Activated T-cell treated with anti-CD3 and anti-CD28 coated beads, Interleukin-2, amount 50 U/mL, for 4 hours (primary cell): ENCODE measurements at regions not wholly inside any gene's neighbourhood (a gene's known extent, or its start where the extent isn't known, plus 50 kb on each side); places are given as distances from the start of the nearest gene placed in this dataset.

Experiments
- ATAC-seq, 2 donors: fragments of 200-7000 bp; cut with Tn5 transposase; one replicate each; pipeline ENCODE4 v1.10.0; 2021
- DNase-seq: peaks from one replicate; pipeline ENCODE4 v3.0.0-alpha.2; 2020
- H3K27me3 Mint-ChIP-seq: one replicate; pipeline ENCODE4 v1.8.0; 2021; ENCODE audit warnings: low read depth, mixed read lengths
- H3K36me3 Mint-ChIP-seq: one replicate; pipeline ENCODE4 v1.8.0; 2022; ENCODE audit warnings: mixed read lengths; ENCODE audit not compliant: insufficient read depth
- H3K4me1 Mint-ChIP-seq: one replicate; pipeline ENCODE4 v1.8.0; 2021; ENCODE audit warnings: low read depth, mixed read lengths
- H3K4me3 Mint-ChIP-seq: one replicate; pipeline ENCODE4 v1.8.0; 2021; ENCODE audit warnings: mild to moderate bottlenecking, moderate library complexity, mixed read lengths
- H3K9me3 Mint-ChIP-seq: one replicate; pipeline ENCODE4 v1.8.0; 2021; ENCODE audit warnings: mixed read lengths

- DNase-seq (no peak), ATAC-seq (no peak)
- H3K27me3 Mint-ChIP-seq, result peaks cover 41% of the 10 kb centered on the region
- no peaks in the 10 kb centered on the region for H3K36me3 Mint-ChIP-seq
- H3K4me1 Mint-ChIP-seq, result no peaks in the 10 kb centered on the region
- H3K4me3 Mint-ChIP-seq, result no peak overlapping the region
- H3K9me3 Mint-ChIP-seq, result no peaks in the 10 kb centered on the region
These were observed 246.5 kb downstream of the FOXL1 start for GRCh38 chr16:86824751-86825296.

GRCh38 chr16:86825631-86826030 is 247.3 kb downstream of the FOXL1 start:
- H3K4me1 Mint-ChIP-seq, result no peaks in the 10 kb centered on the region
- no peaks in the 10 kb centered on the region for H3K36me3 Mint-ChIP-seq
- ATAC-seq (no peak), DNase-seq (no peak)
- no peaks in the 10 kb centered on the region for H3K9me3 Mint-ChIP-seq
- H3K4me3 Mint-ChIP-seq, result no peak overlapping the region
- H3K27me3 Mint-ChIP-seq, result peaks cover 45% of the 10 kb centered on the region

DNA sequence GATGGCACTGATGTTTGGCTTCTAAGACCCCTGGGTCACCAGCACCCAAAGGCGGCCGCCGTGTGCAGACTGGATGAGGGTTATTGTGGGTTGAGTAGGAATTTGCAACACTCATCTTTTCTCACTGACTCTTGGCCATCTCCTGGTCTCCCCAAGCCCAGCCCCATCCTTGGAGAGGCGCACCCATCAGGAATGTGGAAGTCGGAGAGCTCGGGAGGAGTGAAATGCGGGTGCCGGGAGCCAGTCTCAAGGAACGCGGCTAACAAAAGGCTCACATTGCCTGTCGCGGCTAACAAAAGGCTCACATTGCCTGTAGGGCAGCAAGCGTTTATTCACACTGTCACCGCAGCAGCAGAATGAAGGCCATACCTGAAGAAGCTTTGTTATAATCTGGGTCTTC is 248.6 kb downstream of the FOXL1 start:
- DNase-seq (no peak), ATAC-seq (no peak)
- Mint-ChIP-seq H3K4me1 (no peaks in the 10 kb centered on the region), H3K27me3 (peaks cover 47% of the 10 kb centered on the region), H3K9me3 (no peaks in the 10 kb centered on the region), H3K4me3 (no peak overlapping the region), H3K36me3 (no peaks in the 10 kb centered on the region)

GRCh38 chr16:86827521-86827920 is 249.2 kb downstream of the FOXL1 start:
- DNase-seq (no peak), ATAC-seq (no peak)
- Mint-ChIP-seq H3K9me3 (no peaks in the 10 kb centered on the region), H3K27me3 (peaks cover 43% of the 10 kb centered on the region), H3K36me3 (no peaks in the 10 kb centered on the region), H3K4me1 (no peaks in the 10 kb centered on the region), H3K4me3 (no peak overlapping the region)

GRCh38 chr16:86828202-86828601 is 249.9 kb downstream of the FOXL1 start:
- no peak for DNase-seq
- no peaks in the 10 kb centered on the region for H3K9me3 Mint-ChIP-seq
- no peaks in the 10 kb centered on the region for H3K4me1 Mint-ChIP-seq
- H3K27me3 Mint-ChIP-seq, result peaks cover 43% of the 10 kb centered on the region
- H3K4me3 Mint-ChIP-seq, result no peak overlapping the region
- no peak for ATAC-seq
- H3K36me3 Mint-ChIP-seq, result no peaks in the 10 kb centered on the region

- H3K4me1 Mint-ChIP-seq, result no peaks in the 10 kb centered on the region
- no peaks in the 10 kb centered on the region for H3K36me3 Mint-ChIP-seq
- peaks cover 46% of the 10 kb centered on the region for H3K27me3 Mint-ChIP-seq
- no peak overlapping the region for H3K4me3 Mint-ChIP-seq
- H3K9me3 Mint-ChIP-seq, result no peaks in the 10 kb centered on the region
- DNase-seq, result no peak
- no peak for ATAC-seq
These were observed 250.3 kb downstream of the FOXL1 start for GRCh38 chr16:86828653-86829052.

DNA sequence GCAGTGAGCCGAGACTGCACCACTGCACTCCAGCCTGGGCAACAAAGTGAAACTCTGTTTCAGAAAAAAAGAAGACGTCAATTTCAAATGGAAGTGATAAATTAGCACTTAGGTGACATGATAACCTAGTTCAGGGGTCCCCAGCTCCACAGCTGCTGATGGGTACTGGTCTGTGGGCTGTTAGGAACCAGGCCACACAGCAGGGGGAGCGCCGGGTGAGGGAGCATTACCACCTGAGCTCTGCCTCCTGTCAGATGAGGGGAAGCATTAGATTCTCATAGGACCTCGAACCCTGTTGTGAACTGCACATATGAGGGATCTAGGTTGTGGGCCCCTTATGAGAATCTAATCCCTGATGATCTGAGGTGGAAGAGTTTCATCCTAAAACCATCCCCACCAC is 253.0 kb downstream of the FOXL1 start:
- Mint-ChIP-seq H3K9me3 (no peaks in the 10 kb centered on the region), H3K4me1 (no peaks in the 10 kb centered on the region), H3K27me3 (peaks cover 36% of the 10 kb centered on the region), H3K36me3 (no peaks in the 10 kb centered on the region), H3K4me3 (no peak overlapping the region)
- no peak for DNase-seq
- ATAC-seq, result no peak

- no peaks in the 10 kb centered on the region for H3K9me3 Mint-ChIP-seq
- no peaks in the 10 kb centered on the region for H3K36me3 Mint-ChIP-seq
- DNase-seq, result no peak
- no peaks in the 10 kb centered on the region for H3K4me1 Mint-ChIP-seq
- H3K27me3 Mint-ChIP-seq, result peaks cover 22% of the 10 kb centered on the region
- no peak overlapping the region for H3K4me3 Mint-ChIP-seq
- no peak for ATAC-seq
These were observed 254.8 kb downstream of the FOXL1 start for GRCh38 chr16:86833136-86833535.

DNA sequence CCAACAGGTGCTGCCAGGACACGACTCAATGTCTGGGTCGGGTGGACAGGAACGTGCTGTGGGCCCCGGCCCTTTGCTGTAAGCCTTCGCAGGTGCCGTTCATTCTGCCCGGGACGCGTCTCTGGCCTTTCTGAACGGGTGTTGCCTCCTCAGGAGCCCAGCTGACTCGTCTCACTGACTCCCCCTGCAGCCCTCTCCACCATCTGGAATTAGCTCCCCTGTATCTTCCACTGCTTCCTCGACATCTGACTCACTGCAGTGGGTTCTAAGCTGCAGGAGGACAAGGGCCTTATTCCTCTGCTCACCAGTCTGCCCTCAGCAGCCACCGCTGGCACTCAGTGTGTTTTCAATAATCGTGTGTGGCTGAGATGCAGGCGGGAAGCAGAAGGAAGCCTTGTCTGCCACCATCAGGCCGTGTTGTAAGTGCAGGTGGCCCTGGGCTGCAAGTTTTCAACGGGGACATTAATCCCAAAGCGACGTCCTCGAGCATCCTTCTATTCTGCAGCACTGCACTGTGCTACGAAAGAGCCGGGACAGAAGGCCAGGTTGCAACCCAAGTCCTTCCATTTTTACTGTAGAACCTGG is 256.2 kb downstream of the FOXL1 start:
- Mint-ChIP-seq H3K27me3 (peaks cover 12% of the 10 kb centered on the region), H3K4me1 (no peaks in the 10 kb centered on the region), H3K36me3 (no peaks in the 10 kb centered on the region), H3K4me3 (no peak overlapping the region), H3K9me3 (no peaks in the 10 kb centered on the region)
- DNase-seq (no peak), ATAC-seq (no peak)

DNA sequence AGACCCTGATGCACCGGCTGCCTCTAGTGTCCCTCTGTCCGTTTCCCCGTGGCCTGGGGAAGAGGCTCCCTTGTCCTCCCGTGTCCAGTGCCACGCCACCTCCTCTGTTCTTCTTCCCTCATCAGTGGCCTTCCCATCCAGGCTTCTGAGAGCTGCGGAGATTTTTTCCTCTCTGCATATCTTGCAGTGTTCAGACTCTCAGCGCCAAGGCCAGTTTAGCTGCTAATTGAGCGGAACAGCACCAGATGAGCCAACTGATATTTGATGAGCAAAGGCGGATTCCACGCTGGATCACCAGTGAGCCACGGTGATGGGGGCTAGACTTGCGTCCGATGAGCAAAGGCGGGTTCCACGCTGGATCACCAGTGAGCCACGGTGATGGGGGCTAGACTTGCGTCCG is 257.6 kb downstream of the FOXL1 start:
- peaks cover 3% of the 10 kb centered on the region for H3K27me3 Mint-ChIP-seq
- H3K9me3 Mint-ChIP-seq, result no peaks in the 10 kb centered on the region
- H3K36me3 Mint-ChIP-seq, result no peaks in the 10 kb centered on the region
- H3K4me1 Mint-ChIP-seq, result no peaks in the 10 kb centered on the region
- DNase-seq, result no peak
- H3K4me3 Mint-ChIP-seq, result no peak overlapping the region
- ATAC-seq, result no peak

GRCh38 chr16:86836503-86837129 is 258.3 kb downstream of the FOXL1 start:
- Mint-ChIP-seq H3K36me3 (no peaks in the 10 kb centered on the region), H3K9me3 (no peaks in the 10 kb centered on the region), H3K27me3 (peaks cover 3% of the 10 kb centered on the region), H3K4me1 (no peaks in the 10 kb centered on the region), H3K4me3 (no peak overlapping the region)
- ATAC-seq (no peak), DNase-seq (no peak)

GRCh38 chr16:86843812-86844211 is 265.5 kb downstream of the FOXL1 start:
- Mint-ChIP-seq H3K4me1 (no peaks in the 10 kb centered on the region), H3K4me3 (no peak overlapping the region), H3K27me3 (peaks cover 4% of the 10 kb centered on the region), H3K9me3 (no peaks in the 10 kb centered on the region), H3K36me3 (no peaks in the 10 kb centered on the region)
- DNase-seq, result no peak
- no peak for ATAC-seq

DNA sequence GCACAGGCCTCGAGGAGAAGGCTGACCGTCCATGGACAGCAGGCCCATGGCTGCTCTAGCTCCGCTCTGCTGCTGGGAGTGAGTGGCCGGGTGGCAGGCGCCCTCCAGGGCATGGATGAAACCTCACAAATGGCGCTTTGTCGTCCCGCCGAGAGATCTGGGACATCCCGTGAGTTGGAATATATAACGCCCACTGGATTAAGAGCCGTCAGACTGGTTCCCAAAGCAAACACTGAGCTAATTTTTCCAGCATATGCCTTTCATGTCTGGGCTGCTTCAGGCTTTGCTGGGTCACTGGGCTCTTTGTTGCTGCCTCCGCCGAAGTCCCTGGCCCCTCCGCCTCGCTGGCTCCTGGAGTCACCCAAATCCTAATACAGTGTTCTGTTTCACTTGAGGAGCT is 266.3 kb downstream of the FOXL1 start:
- no peaks in the 10 kb centered on the region for H3K36me3 Mint-ChIP-seq
- H3K4me1 Mint-ChIP-seq, result no peaks in the 10 kb centered on the region
- H3K4me3 Mint-ChIP-seq, result no peak overlapping the region
- no peak for ATAC-seq
- no peak for DNase-seq
- no peaks in the 10 kb centered on the region for H3K9me3 Mint-ChIP-seq
- H3K27me3 Mint-ChIP-seq, result peaks cover 9% of the 10 kb centered on the region

- ATAC-seq, result no peak
- Mint-ChIP-seq H3K4me3 (no peak overlapping the region), H3K9me3 (no peaks in the 10 kb centered on the region), H3K4me1 (no peaks in the 10 kb centered on the region), H3K27me3 (peaks cover 9% of the 10 kb centered on the region), H3K36me3 (no peaks in the 10 kb centered on the region)
- DNase-seq, result no peak
These were observed 267.8 kb downstream of the FOXL1 start for GRCh38 chr16:86846136-86846535.

DNA sequence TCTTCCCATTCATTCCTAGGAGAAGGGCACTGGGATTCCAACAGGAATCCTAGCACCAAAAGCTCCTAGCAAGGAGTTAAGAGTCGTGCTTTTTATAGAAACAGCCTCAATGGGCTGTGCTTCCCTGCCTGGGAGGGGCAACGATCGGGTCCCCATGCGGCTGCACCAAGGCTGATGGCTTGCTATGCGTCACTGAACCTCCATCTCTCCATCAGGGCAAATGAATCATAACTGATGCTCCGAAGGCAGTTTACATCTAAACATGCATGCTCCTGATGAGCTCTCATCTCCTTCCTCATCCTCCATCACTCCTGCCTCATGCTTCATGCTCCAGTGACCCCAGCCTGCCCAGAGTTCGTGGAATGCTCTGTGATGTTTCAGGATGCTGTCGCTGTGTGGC is 270.5 kb downstream of the FOXL1 start:
- Mint-ChIP-seq H3K4me3 (no peak overlapping the region), H3K27me3 (peaks cover 9% of the 10 kb centered on the region), H3K9me3 (no peaks in the 10 kb centered on the region), H3K36me3 (no peaks in the 10 kb centered on the region), H3K4me1 (no peaks in the 10 kb centered on the region)
- ATAC-seq, result no peak
- no peak for DNase-seq
